Prostate gland (tissue), 2 donors: ENCODE measurements at regions not wholly inside any gene's neighbourhood (a gene's known extent, or its start where the extent isn't known, plus 50 kb on each side); places are given as distances from the start of the nearest gene placed in this dataset.

Source experiments
- DNase-seq: peaks from one replicate; pipeline ENCODE4 v3.0.0-alpha.2; 2019; ENCODE audit warnings: low spot score
- H3K27ac ChIP-seq, 2 donors: fragments of 200-600 bp; sonication (generic); 2 replicates each; pipeline ENCODE4 v1.5.1; 2017 to 2019
- H3K27me3 ChIP-seq: fragments of 200-600 bp; sonication (generic); replicated peaks from 2 replicates; pipeline ENCODE4 v1.5.1; 2019; ENCODE audit not compliant: insufficient read depth
- H3K36me3 ChIP-seq, 2 donors: fragments of 200-600 bp; sonication (generic); 1 replicate in 1 of 2; 2 replicates in 1 of 2; pipeline versions ENCODE4 v1.5.1 to v1.8.1; 2017 to 2019
- H3K4me1 ChIP-seq: fragments of 200-600 bp; sonication (generic); replicated peaks from 2 replicates; pipeline ENCODE4 v1.5.1; 2019
- H3K4me3 ChIP-seq, 2 donors: fragments of 200-600 bp; sonication (generic); 2 replicates each; pipeline ENCODE4 v1.5.1; 2017 to 2019
- H3K9me3 ChIP-seq: fragments of 200-600 bp; sonication (generic); 2 replicates; pipeline ENCODE4 v1.5.1; 2017
- CTCF ChIP-seq, 4 experiments: fragments of 200-600 bp in 2 of 4; fragments of 450-650 bp in 2 of 4; sonication (generic) in 2 of 4; IDR thresholded peaks; 1 replicate in 3 of 4; 2 replicates in 1 of 4; pipeline ENCODE4 v1.5.1; 2016 to 2019; ENCODE audit warnings: antibody characterized with exemption in 4 of 4, mild to moderate bottlenecking in 2 of 4, moderate library complexity in 2 of 4
- POLR2A ChIP-seq: fragments of 450-650 bp; IDR thresholded peaks from one replicate; pipeline ENCODE4 v1.6.1; 2016; ENCODE audit warnings: antibody characterized with exemption, mild to moderate bottlenecking
- POLR2AphosphoS5 ChIP-seq: sonication (generic); formaldehyde crosslinking; IDR thresholded peaks from one replicate; pipeline ENCODE4 v1.6.1; 2017; ENCODE audit warnings: antibody characterized with exemption
- WGBS: methylation state at CpG from one replicate; pipeline ENCODE4 v1.1.5; 2018; 5-methylcytosine and 5-hydroxymethylcytosine counted together
- intact Hi-C: fragments of 100-400 bp; cut with DNase I; formaldehyde crosslinking; loops from one replicate; pipeline ENCODE4 v1.14.2; 2022

- Histone ChIP-seq H3K4me3 (no peak overlapping the region), H3K27me3 (no peaks in the 10 kb centered on the region), H3K9me3 (no peaks in the 10 kb centered on the region), H3K36me3 (no peaks in the 10 kb centered on the region), H3K27ac (no peak overlapping the region), H3K4me1 (no peaks in the 10 kb centered on the region)
- DNase-seq = no peak
- no peak for TF ChIP-seq POLR2AphosphoS5
- no peak for TF ChIP-seq CTCF (IDR thresholded peaks at IDR 0.05)
- no peak for TF ChIP-seq POLR2A
- intact Hi-C loops = no loop called here
- 94% methylated on average over 4 of the region's 4 CpGs for WGBS
Observed at GRCh38 chr13:104645786-104646185, 1579.6 kb upstream of the SLC10A2 start.

- H3K36me3 ChIP-seq = no peaks in the 10 kb centered on the region
- TF ChIP-seq POLR2A = no peak
- no peak for TF ChIP-seq CTCF (IDR thresholded peaks at IDR 0.05)
- no peak for TF ChIP-seq POLR2AphosphoS5
- intact Hi-C loops = no loop called here
- H3K4me3 ChIP-seq = no peak overlapping the region
- H3K27me3 ChIP-seq = no peaks in the 10 kb centered on the region
- 72% methylated on average over 5 of the region's 5 CpGs for WGBS
- no peak overlapping the region for H3K27ac ChIP-seq
- no peaks in the 10 kb centered on the region for H3K4me1 ChIP-seq
- no peak for DNase-seq
- H3K9me3 ChIP-seq = no peaks in the 10 kb centered on the region
Observed at GRCh38 chr13:104641309-104641708, 1575.1 kb upstream of the SLC10A2 start.

GRCh38 chr13:104635879-104636278 is 1569.7 kb upstream of the SLC10A2 start:
- no peaks in the 10 kb centered on the region for H3K27me3 ChIP-seq
- H3K36me3 ChIP-seq = no peaks in the 10 kb centered on the region
- no peaks in the 10 kb centered on the region for H3K4me1 ChIP-seq
- H3K27ac ChIP-seq = no peak overlapping the region
- no peak for DNase-seq
- H3K9me3 ChIP-seq = no peaks in the 10 kb centered on the region
- 81% methylated on average over 5 of the region's 5 CpGs for WGBS
- H3K4me3 ChIP-seq = no peak overlapping the region
- intact Hi-C loops = no loop called here
- TF ChIP-seq CTCF (IDR thresholded peaks at IDR 0.05) = no peak
- no peak for TF ChIP-seq POLR2A
- TF ChIP-seq POLR2AphosphoS5 = no peak

- Histone ChIP-seq H3K4me3 (no peak overlapping the region), H3K4me1 (no peaks in the 10 kb centered on the region), H3K27ac (no peak overlapping the region), H3K9me3 (no peaks in the 10 kb centered on the region), H3K36me3 (no peaks in the 10 kb centered on the region), H3K27me3 (no peaks in the 10 kb centered on the region)
- no peak for DNase-seq
- intact Hi-C loops = no loop called here
- TF ChIP-seq POLR2AphosphoS5 (no peak), POLR2A (no peak), CTCF (IDR thresholded peaks at IDR 0.05) (no peak)
- 96% methylated on average over 2 of the region's 2 CpGs for WGBS
Observed at GRCh38 chr13:104634016-104634415, 1567.8 kb upstream of the SLC10A2 start.

GRCh38 chr13:104632736-104633135 is 1566.5 kb upstream of the SLC10A2 start:
- no peak for TF ChIP-seq POLR2A
- TF ChIP-seq POLR2AphosphoS5 = no peak
- TF ChIP-seq CTCF (IDR thresholded peaks at IDR 0.05) = no peak
- Histone ChIP-seq H3K4me3 (no peak overlapping the region), H3K4me1 (no peaks in the 10 kb centered on the region), H3K27me3 (no peaks in the 10 kb centered on the region), H3K27ac (no peak overlapping the region), H3K36me3 (no peaks in the 10 kb centered on the region), H3K9me3 (no peaks in the 10 kb centered on the region)
- intact Hi-C loops = no loop called here
- no peak for DNase-seq
- WGBS = 57% methylated on average over 1 of the region's 1 CpG
